HG03378 (cell line): ENCODE measurements at regions not wholly inside any gene's neighbourhood (a gene's known extent, or its start where the extent isn't known, plus 50 kb on each side); places are given as distances from the start of the nearest gene placed in this dataset.
"Not testable (repeated sequence)": the region's sequence is repeated elsewhere in the genome, so short reads cannot be mapped to it uniquely, and the experiment has no call there.

Experiments used
- ATAC-seq: cut with Tn5 transposase; IDR thresholded peaks from one replicate; pipeline ENCODE4 v1.9.1; 2021; ENCODE audit warnings: mild to moderate bottlenecking, moderate library complexity; ENCODE audit not compliant: unreplicated experiment

GRCh38 chr3:186454881-186455703 lies 89.1 kb downstream of the CRYGS start:
- no peak for ATAC-seq

- no peak for ATAC-seq
These were observed 90.6 kb downstream of the CRYGS start for GRCh38 chr3:186453531-186453930.

- no peak for ATAC-seq
These were observed 90.5 kb upstream of the DGKG start for GRCh38 chr3:186452517-186452916.

GRCh38 chr3:186451371-186451770 lies 89.3 kb upstream of the DGKG start:
- ATAC-seq = no peak

GRCh38 chr3:186444974-186445373 lies 82.9 kb upstream of the DGKG start:
- no peak for ATAC-seq

GRCh38 chr3:186444288-186444687 lies 82.3 kb upstream of the DGKG start:
- ATAC-seq = no peak

- not testable (repeated sequence) for ATAC-seq
These were observed 80.9 kb upstream of the DGKG start for GRCh38 chr3:186442979-186443378.

GRCh38 chr3:186442162-186442561 lies 80.1 kb upstream of the DGKG start:
- ATAC-seq = no peak

- no peak for ATAC-seq
These were observed 78.9 kb upstream of the DGKG start for GRCh38 chr3:186440891-186441290.

GRCh38 chr3:186439725-186440124 lies 77.7 kb upstream of the DGKG start:
- ATAC-seq = no peak

GRCh38 chr3:186435332-186435731 lies 73.3 kb upstream of the DGKG start:
- ATAC-seq = not testable (repeated sequence)

- ATAC-seq = no peak
These were observed 71.1 kb upstream of the DGKG start for GRCh38 chr3:186432944-186433732.

- ATAC-seq = no peak
These were observed 70.2 kb upstream of the DGKG start for GRCh38 chr3:186432189-186432588.

GRCh38 chr3:186427627-186428281 lies 65.7 kb upstream of the DGKG start:
- ATAC-seq = no peak

- ATAC-seq = no peak
These were observed 64.0 kb upstream of the DGKG start for GRCh38 chr3:186425788-186426730.

GRCh38 chr3:186421946-186422345 lies 59.9 kb upstream of the DGKG start:
- ATAC-seq = no peak

- ATAC-seq = no peak
These were observed 56.7 kb upstream of the DGKG start for GRCh38 chr3:186418671-186419145.

- ATAC-seq = no peak
These were observed 55.8 kb upstream of the DGKG start for GRCh38 chr3:186417791-186418190.

GRCh38 chr3:186414735-186415419 lies 52.8 kb upstream of the DGKG start:
- no peak for ATAC-seq
